HL-60 (cell line): ENCODE measurements at regions not wholly inside any gene's neighbourhood (a gene's known extent, or its start where the extent isn't known, plus 50 kb on each side); places are given as distances from the start of the nearest gene placed in this dataset.

ENCODE experiments used
- DNase-seq, 2 experiments: peaks; one replicate each; pipeline ENCODE4 v3.0.0-alpha.2; 2010 to 2020; ENCODE audit warnings: low read depth in 1 of 2, low spot score in 1 of 2
- H3K27ac ChIP-seq: fragments of 250-450 bp; sonication (Bioruptor Pico); replicated peaks from 2 replicates; pipeline ENCODE4 v1.5.1; 2020; ENCODE audit warnings: mild to moderate bottlenecking, moderate library complexity
- H3K27me3 ChIP-seq: fragments of 250-450 bp; sonication (Bioruptor Pico); 2 replicates; pipeline ENCODE4 v1.5.1; 2021; ENCODE audit warnings: mild to moderate bottlenecking, moderate library complexity; ENCODE audit not compliant: insufficient read depth, poor library complexity, severe bottlenecking
- H3K4me3 ChIP-seq: replicated peaks from 2 replicates; pipeline ENCODE4 v1.5.1; 2011; ENCODE audit warnings: mild to moderate bottlenecking, control low read depth, low read length; ENCODE audit not compliant: insufficient read depth
- GABPA ChIP-seq: IDR thresholded peaks from 2 replicates; pipeline ENCODE4 v1.6.1; 2012; ENCODE audit warnings: low read depth
- POLR2AphosphoS5 ChIP-seq: IDR thresholded peaks from 2 replicates; pipeline ENCODE4 v1.6.1; 2012; ENCODE audit warnings: low read depth
- SPI1 ChIP-seq: IDR thresholded peaks from 2 replicates; pipeline ENCODE4 v1.6.1; 2012; ENCODE audit warnings: low read depth, mild to moderate bottlenecking, borderline replicate concordance
- TF ChIP-seq, protein P1 (sequence below): IDR thresholded peaks from one replicate; pipeline ENCODE4 v1.5.1; 2011; ENCODE audit warnings: low read length, control low read depth, inconsistent platforms; ENCODE audit not compliant: insufficient read depth
- TF ChIP-seq, protein P2 (sequence below): IDR thresholded peaks from 2 replicates; pipeline ENCODE4 v1.6.1; 2012; ENCODE audit warnings: low read depth; ENCODE audit not compliant: insufficient replicate concordance

GRCh38 chr2:219876931-219877330, 249.5 kb downstream of the SLC4A3 start:
- DNase-seq: no peak
- Histone ChIP-seq H3K27ac (no peak overlapping the region), H3K27me3 (no peaks in the 10 kb centered on the region), H3K4me3 (no peak overlapping the region)
- TF ChIP-seq GABPA: no peak

- H3K4me3 ChIP-seq: no peak overlapping the region
- no peak overlapping the region for H3K27ac ChIP-seq
- DNase-seq: no peak
- H3K27me3 ChIP-seq: no peaks in the 10 kb centered on the region
- TF ChIP-seq SPI1 (no peak), POLR2AphosphoS5 (no peak)
- TF ChIP-seq, protein P1, sequence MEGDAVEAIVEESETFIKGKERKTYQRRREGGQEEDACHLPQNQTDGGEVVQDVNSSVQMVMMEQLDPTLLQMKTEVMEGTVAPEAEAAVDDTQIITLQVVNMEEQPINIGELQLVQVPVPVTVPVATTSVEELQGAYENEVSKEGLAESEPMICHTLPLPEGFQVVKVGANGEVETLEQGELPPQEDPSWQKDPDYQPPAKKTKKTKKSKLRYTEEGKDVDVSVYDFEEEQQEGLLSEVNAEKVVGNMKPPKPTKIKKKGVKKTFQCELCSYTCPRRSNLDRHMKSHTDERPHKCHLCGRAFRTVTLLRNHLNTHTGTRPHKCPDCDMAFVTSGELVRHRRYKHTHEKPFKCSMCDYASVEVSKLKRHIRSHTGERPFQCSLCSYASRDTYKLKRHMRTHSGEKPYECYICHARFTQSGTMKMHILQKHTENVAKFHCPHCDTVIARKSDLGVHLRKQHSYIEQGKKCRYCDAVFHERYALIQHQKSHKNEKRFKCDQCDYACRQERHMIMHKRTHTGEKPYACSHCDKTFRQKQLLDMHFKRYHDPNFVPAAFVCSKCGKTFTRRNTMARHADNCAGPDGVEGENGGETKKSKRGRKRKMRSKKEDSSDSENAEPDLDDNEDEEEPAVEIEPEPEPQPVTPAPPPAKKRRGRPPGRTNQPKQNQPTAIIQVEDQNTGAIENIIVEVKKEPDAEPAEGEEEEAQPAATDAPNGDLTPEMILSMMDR: no peak
Observed at GRCh38 chr2:219877728-219878127, 250.3 kb downstream of the SLC4A3 start.

DNA sequence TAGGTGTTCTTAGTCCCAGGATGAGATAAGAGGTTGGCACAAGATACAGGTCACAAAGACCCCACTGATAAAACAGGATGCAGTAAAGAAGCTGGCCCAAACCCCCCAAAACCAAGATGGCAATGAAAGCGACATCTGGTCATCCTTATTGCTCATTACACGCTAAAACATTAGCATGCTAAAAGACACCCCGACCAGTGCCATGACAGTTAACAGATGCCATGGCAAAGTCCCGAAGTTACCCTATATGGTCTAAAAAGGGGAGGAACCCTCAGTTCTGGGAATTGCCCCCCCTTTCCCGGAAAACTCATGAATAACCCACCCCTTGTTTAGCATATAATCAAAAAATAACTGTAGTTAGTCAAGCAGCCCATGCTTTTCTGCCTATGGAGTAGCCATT, 251.1 kb downstream of the SLC4A3 start:
- DNase-seq: no peak
- H3K27me3 ChIP-seq: no peaks in the 10 kb centered on the region
- no peak overlapping the region for H3K4me3 ChIP-seq
- TF ChIP-seq, protein P2, sequence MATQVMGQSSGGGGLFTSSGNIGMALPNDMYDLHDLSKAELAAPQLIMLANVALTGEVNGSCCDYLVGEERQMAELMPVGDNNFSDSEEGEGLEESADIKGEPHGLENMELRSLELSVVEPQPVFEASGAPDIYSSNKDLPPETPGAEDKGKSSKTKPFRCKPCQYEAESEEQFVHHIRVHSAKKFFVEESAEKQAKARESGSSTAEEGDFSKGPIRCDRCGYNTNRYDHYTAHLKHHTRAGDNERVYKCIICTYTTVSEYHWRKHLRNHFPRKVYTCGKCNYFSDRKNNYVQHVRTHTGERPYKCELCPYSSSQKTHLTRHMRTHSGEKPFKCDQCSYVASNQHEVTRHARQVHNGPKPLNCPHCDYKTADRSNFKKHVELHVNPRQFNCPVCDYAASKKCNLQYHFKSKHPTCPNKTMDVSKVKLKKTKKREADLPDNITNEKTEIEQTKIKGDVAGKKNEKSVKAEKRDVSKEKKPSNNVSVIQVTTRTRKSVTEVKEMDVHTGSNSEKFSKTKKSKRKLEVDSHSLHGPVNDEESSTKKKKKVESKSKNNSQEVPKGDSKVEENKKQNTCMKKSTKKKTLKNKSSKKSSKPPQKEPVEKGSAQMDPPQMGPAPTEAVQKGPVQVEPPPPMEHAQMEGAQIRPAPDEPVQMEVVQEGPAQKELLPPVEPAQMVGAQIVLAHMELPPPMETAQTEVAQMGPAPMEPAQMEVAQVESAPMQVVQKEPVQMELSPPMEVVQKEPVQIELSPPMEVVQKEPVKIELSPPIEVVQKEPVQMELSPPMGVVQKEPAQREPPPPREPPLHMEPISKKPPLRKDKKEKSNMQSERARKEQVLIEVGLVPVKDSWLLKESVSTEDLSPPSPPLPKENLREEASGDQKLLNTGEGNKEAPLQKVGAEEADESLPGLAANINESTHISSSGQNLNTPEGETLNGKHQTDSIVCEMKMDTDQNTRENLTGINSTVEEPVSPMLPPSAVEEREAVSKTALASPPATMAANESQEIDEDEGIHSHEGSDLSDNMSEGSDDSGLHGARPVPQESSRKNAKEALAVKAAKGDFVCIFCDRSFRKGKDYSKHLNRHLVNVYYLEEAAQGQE: no peak
- no peak for TF ChIP-seq SPI1
- TF ChIP-seq GABPA: no peak
- TF ChIP-seq, protein P1: no peak
- TF ChIP-seq POLR2AphosphoS5: no peak
- no peak overlapping the region for H3K27ac ChIP-seq

DNA sequence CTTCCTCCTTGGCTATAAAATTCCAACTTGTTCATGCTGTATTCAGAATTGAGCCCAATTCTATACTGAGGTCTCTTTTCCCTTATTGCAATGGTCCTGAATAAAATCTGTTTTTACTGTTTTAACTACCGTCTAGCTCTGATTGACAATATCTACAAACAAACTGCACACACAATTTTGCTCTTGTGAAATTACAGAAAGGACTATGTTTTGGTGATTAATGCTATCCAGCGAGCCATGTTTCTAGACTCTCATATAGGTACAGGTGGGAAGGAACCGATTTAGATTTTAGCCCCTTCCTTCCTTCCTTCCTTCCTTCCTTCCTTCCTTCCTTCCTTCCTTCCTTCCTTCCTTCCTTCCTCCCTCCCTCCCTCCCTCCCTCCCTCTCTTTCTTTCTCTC, 254.4 kb downstream of the SLC4A3 start:
- no peak for TF ChIP-seq POLR2AphosphoS5
- TF ChIP-seq, protein P1: no peak
- TF ChIP-seq, protein P2: no peak
- TF ChIP-seq SPI1: no peak
- TF ChIP-seq GABPA: no peak
- DNase-seq: no peak
- no peak overlapping the region for H3K4me3 ChIP-seq
- H3K27me3 ChIP-seq: no peaks in the 10 kb centered on the region
- H3K27ac ChIP-seq: no peak overlapping the region
